ENCODE measurements at regions not wholly inside any gene's neighbourhood (a gene's known extent, or its start where the extent isn't known, plus 50 kb on each side); places are given as distances from the start of the nearest gene placed in this dataset.
"Not testable (repeated sequence)": the region's sequence is repeated elsewhere in the genome, so short reads cannot be mapped to it uniquely, and the experiment has no call there.

GRCh38 chr1:201636097-201636496 lies 97.2 kb downstream of the NAV1 start:
- intact Hi-C loops (cut with DNase I), result no loop called here
- no peak for DNase-seq

DNA sequence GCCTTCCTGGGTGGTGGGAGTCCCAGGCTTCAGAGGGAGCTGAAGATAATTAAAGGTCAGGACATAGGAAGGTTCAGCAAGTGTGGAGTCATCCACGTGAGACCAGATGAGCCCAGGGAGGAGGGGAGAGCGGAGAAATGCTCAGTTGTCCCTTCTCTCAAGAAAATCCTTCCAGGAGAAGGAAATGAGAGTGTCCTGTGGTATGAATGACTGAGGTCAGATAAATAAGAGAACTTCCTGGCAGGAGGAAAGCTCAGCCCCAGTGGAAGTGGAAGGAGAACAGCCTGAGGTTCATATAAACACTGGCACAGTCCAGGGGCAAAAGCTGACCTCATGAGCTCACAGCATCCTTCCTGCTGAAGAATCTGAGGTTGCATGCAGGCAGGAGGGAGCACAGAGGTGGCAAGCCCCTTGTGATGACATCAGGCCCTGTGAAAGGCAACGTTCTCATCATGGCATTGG lies 97.6 kb downstream of the NAV1 start:
- intact Hi-C loops (cut with DNase I), result no loop called here
- no peak for DNase-seq

GRCh38 chr1:201637282-201638079 lies 98.6 kb downstream of the NAV1 start:
- no peak for DNase-seq
- intact Hi-C loops (cut with DNase I), result no loop called here

DNA sequence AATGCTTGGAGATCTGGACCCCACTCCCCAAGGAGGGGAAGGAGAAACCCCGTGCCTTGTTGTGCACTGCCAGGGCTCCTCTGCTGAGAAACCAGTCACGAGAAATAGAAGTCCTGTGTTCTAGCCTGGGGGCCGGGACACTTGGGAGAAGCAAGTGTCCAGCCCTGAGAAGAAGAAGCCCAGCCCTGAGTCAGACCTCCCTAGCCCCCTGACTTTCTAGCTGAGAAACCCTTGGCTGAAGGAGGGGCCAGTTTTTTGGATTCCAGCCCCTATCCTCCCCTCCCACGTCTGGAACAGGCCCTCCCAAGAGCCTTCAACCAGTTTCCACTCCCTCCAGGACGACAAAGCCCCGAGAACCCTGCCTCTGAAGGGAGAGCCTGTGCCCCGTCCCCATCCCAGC lies 100.5 kb downstream of the NAV1 start:
- DNase-seq, result no peak
- intact Hi-C loops (cut with DNase I), result no loop called here

DNA sequence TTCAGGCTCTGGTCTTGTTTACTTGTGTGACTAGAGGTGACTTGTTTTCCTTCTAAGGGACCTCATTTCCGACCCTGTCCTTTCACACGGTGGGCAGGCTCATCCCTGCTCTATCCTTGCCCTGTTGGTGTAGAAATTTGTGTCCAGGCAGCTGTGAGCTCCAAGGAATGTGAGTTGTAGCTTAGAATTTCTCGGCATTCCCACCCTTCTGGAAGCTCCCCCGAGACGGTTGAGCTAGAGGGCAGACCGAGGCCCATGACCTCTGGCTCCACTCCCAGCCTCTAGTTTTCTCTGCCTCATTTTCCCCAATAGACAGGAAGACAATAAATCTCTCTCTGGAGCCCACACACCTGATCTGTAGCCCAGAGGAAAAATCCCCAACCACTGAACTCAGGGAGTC lies 100.9 kb downstream of the NAV1 start:
- DNase-seq, result no peak
- intact Hi-C loops (cut with DNase I), result no loop called here

DNA sequence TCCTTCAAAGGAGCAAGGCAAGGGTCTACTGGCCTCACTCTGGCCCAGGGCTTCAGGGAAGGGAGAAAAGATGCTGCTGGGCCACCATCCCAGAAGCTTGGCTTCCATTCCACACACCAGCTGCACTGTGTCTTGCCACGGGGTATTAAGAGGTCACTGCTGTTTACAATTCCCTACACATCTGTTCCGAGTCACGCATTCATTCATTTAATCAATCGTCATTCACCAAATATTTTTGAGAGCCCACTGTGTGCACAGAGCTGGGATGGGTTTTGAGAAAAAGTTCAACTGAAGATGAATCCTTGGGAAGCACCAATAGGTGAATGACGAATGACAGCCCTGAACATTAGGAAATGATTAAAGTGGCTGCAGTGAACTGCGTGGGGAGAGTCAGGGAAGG lies 101.7 kb downstream of the NAV1 start:
- intact Hi-C loops (cut with DNase I), result no loop called here
- no peak for DNase-seq

DNA sequence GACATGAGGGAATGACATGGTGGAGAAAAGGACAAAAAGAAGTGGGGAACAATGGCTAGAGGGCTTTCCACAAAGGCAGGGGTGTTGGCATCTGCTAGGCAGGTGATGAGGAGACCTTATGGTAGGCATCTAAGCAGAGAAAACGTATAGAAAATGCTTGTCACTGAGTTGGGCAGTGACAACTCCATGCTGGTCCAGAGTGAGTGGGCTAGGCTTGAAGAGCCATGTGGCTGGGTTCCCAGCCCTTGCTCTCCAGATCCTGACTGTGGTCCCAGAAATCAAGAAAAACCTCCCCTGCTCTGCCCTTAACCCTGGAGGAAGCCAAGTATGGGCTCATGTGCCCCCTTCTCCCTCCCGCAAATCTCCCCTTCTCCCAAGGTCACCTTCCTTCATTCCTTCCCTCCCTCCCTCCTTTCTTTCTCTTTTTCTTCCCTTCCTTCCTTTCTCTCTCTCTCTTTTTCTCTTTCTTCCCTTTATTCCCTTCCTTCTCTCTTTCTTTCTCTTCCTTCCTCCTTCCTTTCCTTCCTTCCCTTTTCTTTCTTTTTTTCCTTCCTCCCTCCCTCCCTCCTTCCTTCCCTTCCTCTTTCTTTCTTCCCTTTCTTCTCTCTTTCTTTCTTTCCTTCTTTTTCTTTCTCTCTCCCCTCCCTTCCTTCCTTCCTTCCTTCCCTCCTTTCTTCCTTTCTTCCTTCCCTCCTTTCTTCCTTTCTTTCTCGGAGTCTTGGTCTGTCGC lies 102.8 kb downstream of the NAV1 start:
- intact Hi-C loops (cut with DNase I), result no loop called here
- peak in 1 of 10 donors; percentile 2 for DNase-seq

GRCh38 chr1:201643835-201644104 lies 104.8 kb downstream of the NAV1 start:
- intact Hi-C loops (cut with DNase I), result no loop called here
- no peak for DNase-seq

- intact Hi-C loops (cut with DNase I), result no loop called here
- DNase-seq, result no peak
Observed at GRCh38 chr1:201644197-201644596, 105.3 kb downstream of the NAV1 start.

DNA sequence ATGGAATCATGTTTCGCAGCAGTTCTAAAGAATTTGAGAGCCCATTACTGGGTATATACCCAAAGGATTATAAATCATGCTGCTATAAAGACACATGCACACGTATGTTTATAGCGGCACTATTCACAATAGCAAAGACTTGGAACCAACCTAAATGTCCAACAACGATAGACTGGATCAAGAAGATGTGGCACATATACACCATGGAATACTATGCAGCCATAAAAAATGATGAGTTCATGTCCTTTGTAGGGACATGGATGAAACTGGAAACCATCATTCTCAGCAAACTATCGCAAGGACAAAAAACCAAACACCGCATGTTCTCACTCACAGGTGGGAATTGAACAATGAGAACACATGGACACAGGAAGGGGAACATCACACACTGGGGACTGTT lies 106.1 kb downstream of the NAV1 start:
- intact Hi-C loops (cut with DNase I), result loop anchor here (5.0 kb wide), 1 partner anchor 52 kb away; no protein-coding TSS in a partner anchor
- not testable (repeated sequence) for DNase-seq

- intact Hi-C loops (cut with DNase I), result loop anchor here (5.0 kb wide), 1 partner anchor 51 kb away; no protein-coding TSS in a partner anchor
- peak in 1 of 10 donors; percentile 12 for DNase-seq
Observed at GRCh38 chr1:201645956-201646355, 107.0 kb downstream of the NAV1 start.

GRCh38 chr1:201646411-201647022 lies 107.6 kb downstream of the NAV1 start:
- intact Hi-C loops (cut with DNase I), result loop anchor here (5.0 kb wide), 1 partner anchor 51 kb away; no protein-coding TSS in a partner anchor

GRCh38 chr1:201647094-201647493 lies 108.2 kb downstream of the NAV1 start:
- peak in 1 of 10 donors; percentile 19 for DNase-seq
- intact Hi-C loops (cut with DNase I), result loop anchor here (5.0 kb wide), 1 partner anchor 50 kb away; no protein-coding TSS in a partner anchor

More at GRCh38 chr1:201646411-201647022, 107.6 kb downstream of the NAV1 start:
- DNase-seq, result peak in 1 of 10 donors; percentile 84

DNA sequence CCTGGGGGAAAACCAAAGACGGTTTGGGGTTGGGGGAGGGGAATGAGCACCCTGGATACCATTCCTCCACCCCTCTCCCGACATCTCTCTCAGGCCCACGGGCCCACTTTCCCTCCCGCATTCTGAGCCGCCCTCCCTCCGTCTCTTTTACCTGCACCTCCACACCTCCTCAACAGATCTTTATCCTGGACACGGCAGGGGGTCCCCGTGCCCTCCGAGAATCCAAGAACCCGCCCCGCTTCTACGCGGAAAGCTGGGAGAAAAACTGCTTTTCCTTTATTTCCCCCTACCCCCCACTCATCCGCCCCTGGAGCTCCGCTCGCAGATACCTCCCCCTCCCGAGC lies 108.8 kb downstream of the NAV1 start:
- no peak for DNase-seq
- intact Hi-C loops (cut with DNase I), result loop anchor here (5.0 kb wide), 1 partner anchor 50 kb away; no protein-coding TSS in a partner anchor

- intact Hi-C loops (cut with DNase I), result loop anchor here (5.0 kb wide), 1 partner anchor 49 kb away; no protein-coding TSS in a partner anchor
- DNase-seq, result peak in 9 of 10 donors; percentile 50 to 94 (median 62)
Observed at GRCh38 chr1:201648066-201648906, 109.4 kb downstream of the NAV1 start.

- peak in 3 of 10 donors; percentile 73 to 87 (median 84) for DNase-seq
- intact Hi-C loops (cut with DNase I), result loop anchor here (5.0 kb wide), 1 partner anchor 48 kb away; no protein-coding TSS in a partner anchor
Observed at GRCh38 chr1:201648907-201649721, 110.2 kb downstream of the NAV1 start.

- peak; percentile 72 to 99 (median 88) for DNase-seq
- intact Hi-C loops (cut with DNase I), result loop anchor here (5.0 kb wide), 2 partner anchors 47 to 83 kb away; no protein-coding TSS in a partner anchor
Observed at GRCh38 chr1:201649761-201650622, 111.1 kb downstream of the NAV1 start.

DNA sequence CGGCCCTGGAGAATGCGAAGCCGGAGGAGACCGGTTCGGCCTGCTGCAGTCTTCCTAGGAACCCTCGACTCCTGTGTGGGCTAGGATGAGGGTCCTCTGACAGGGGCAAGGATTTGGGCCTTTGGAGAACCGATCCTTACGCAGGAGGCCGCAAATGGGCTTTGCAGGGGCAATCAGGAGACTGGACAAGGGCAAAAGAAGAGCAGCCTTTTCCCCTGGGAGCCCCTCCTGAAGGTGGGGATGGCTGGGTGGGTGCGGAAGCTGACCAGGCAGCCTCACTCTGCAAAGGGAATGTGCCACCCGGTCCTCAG lies 111.7 kb downstream of the NAV1 start:
- intact Hi-C loops (cut with DNase I), result loop anchor here (5.0 kb wide), 1 partner anchor 83 kb away; no protein-coding TSS in a partner anchor
- no peak for DNase-seq
